Fibroblast of the aortic adventitia (primary cell): ENCODE measurements at regions not wholly inside any gene's neighbourhood (a gene's known extent, or its start where the extent isn't known, plus 50 kb on each side); places are given as distances from the start of the nearest gene placed in this dataset.

Experiments
- DNase-seq: peaks from one replicate; pipeline ENCODE4 v3.0.0-alpha.2; 2010; ENCODE audit warnings: low read depth
- H3K4me3 ChIP-seq: 2 replicates; pipeline ENCODE4 v1.5.1; 2011; ENCODE audit warnings: low read depth, mild to moderate bottlenecking, control low read depth, low read length, moderate library complexity
- TF ChIP-seq, protein P1 (sequence below): IDR thresholded peaks from 2 replicates; pipeline ENCODE4 v1.5.1; 2011; ENCODE audit warnings: mild to moderate bottlenecking, low read length, control low read depth, inconsistent platforms; ENCODE audit not compliant: insufficient read depth

DNA sequence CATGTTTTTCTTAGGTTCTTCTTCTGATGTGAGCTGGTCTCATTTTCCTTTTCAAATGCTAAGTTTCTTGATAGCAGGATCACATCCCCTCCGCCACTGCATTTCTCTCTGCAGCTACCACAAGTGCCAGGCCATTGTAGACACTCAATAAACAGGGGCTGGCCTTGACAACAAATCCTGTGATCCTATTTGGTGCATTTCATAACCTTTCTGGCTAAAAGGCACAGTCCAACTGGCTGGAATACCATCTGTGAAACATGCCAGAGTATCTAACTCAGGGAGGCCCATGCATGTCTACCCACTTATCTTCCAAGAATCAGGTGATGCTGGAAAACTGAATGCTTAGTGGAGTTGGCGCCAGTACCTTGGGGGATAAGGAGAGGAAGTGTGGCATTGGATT, 85.2 kb upstream of the NR2F2 start:
- TF ChIP-seq, protein P1, sequence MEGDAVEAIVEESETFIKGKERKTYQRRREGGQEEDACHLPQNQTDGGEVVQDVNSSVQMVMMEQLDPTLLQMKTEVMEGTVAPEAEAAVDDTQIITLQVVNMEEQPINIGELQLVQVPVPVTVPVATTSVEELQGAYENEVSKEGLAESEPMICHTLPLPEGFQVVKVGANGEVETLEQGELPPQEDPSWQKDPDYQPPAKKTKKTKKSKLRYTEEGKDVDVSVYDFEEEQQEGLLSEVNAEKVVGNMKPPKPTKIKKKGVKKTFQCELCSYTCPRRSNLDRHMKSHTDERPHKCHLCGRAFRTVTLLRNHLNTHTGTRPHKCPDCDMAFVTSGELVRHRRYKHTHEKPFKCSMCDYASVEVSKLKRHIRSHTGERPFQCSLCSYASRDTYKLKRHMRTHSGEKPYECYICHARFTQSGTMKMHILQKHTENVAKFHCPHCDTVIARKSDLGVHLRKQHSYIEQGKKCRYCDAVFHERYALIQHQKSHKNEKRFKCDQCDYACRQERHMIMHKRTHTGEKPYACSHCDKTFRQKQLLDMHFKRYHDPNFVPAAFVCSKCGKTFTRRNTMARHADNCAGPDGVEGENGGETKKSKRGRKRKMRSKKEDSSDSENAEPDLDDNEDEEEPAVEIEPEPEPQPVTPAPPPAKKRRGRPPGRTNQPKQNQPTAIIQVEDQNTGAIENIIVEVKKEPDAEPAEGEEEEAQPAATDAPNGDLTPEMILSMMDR, result no peak
- no peak for DNase-seq

DNA sequence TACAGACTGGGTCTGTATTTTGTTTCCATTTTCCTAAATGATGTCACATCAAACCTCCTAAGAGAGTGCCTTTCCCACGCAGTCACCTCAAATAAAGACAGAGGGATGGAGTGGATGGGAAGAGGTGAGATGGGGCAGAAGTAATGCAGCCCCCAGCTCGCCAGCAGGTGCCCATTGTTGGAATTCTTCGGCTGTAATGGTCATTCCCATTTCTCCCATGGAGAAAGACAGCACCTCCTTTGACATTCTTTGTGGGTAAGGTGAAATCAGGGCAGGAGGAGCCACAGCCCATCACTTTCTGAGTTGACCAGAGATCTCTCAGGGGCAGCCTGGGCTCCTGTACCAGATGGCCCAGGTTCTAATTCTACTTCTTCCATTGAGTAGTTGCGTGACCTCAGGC, 84.4 kb upstream of the NR2F2 start:
- no peak overlapping the region for H3K4me3 ChIP-seq
- TF ChIP-seq, protein P1, result no peak
- no peak for DNase-seq

More for the DNA sequence above, 85.2 kb upstream of the NR2F2 start:
- H3K4me3 ChIP-seq, result no peak overlapping the region

DNA sequence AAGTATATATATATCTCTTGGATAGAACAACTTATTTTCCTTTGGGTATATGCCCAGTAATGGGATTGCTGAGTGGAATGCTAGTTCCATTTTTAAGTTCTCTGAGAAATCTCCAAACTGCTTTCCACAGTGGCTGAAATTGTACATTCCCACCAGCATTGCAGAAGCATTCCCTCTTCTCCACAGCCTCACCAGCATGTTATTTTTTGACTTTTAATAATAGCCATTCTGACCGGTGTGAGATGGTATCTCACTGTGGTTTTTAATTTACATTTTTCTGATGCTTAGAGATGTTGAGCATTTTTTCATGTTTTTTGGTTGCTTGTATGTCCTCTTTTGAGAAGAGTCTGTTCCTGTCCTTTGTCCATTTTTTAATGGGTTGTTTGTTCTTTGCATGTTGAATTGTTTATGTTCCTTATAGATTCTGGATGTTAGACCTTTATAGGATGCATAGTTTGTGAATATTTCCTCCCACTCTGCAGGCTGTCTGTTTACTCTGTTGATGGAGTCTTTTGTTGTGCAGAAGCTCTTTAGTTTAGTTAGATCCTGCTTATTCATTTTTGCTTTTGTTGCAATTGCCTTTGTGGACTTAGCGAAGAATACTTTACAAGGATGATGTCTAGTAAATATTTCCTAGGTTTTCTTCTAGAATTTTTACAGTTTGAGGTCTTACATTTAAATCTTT, 82.7 kb upstream of the NR2F2 start:
- TF ChIP-seq, protein P1, result no peak
- no peak for DNase-seq
- H3K4me3 ChIP-seq, result no peak overlapping the region

DNA sequence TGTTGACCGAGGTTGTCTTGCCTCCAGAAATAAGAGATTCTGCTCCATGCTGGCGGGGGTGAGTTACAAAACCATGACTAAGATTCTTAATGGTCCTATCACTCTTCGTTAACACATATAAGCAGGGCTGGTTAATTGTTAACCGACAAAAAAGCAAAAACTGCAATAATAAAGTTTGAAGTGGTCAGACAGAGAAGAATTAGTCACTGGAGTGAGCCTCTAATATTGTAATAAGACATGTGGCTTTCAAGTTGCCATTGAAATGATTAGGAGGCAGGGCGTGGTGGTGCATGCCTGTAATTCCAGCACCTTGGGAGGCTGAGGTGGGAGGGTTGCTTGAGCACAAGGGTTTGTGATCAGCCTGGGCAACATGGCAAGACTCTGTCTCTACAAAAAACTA, 78.4 kb upstream of the NR2F2 start:
- H3K4me3 ChIP-seq, result no peak overlapping the region
- TF ChIP-seq, protein P1, result no peak
- DNase-seq, result no peak

DNA sequence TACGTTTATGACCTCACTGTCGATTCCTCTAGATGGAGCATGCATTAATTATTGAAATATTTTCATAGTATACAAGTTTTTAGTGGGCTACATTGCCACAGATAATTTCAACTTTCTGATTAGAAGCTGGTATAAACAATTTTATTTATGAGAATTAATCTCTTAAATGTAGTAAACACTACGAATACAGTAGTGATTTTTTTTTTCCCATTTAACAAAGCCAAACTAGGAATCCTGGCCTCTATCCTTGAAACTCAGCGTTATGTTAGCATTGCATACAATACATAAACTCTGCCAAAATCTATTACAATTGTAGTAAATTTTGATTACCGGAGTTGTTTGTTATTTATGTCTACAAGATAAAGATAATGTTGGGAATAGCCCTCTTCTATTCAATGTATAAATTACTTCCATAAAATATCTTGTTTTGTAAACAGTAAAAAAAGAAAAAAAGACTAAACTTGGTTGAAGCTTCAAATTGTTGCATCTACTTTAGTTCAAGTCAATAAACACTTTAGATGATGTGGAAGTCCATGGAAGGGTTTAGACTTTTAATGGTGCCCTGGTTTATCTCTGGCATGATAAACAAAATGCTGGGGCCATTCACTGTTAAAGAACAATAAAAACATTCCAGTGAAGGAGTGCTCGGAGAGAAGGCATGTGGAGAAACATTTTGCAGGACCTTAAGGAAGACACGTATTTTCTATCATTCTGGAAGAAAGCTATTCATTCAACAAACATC, 77.3 kb upstream of the NR2F2 start:
- TF ChIP-seq, protein P1, result no peak
- H3K4me3 ChIP-seq, result no peak overlapping the region
- DNase-seq, result no peak

DNA sequence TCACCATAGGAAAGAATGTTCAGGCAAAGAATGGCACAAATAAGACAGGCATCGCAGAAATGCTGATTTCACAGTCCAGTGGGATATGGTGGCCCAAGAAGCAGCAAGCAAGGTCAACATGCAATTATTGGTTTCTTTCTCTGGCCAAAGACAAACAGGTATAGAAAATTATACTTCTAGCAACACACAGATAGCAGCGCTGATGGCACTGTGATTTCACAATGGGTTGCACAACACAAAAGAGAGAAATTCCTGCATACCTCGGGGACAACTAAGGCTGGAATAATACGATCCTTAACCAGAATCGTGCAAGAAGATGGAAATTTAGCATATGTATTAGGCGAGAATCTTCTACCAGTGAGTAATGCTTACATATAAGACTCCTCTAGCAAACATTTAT, 76.3 kb upstream of the NR2F2 start:
- no peak for DNase-seq
- TF ChIP-seq, protein P1, result no peak

More for the DNA sequence above, 76.3 kb upstream of the NR2F2 start:
- H3K4me3 ChIP-seq, result no peak overlapping the region
